ENCODE measurements at regions not wholly inside any gene's neighbourhood (a gene's known extent, or its start where the extent isn't known, plus 50 kb on each side); places are given as distances from the start of the nearest gene placed in this dataset.

DNA sequence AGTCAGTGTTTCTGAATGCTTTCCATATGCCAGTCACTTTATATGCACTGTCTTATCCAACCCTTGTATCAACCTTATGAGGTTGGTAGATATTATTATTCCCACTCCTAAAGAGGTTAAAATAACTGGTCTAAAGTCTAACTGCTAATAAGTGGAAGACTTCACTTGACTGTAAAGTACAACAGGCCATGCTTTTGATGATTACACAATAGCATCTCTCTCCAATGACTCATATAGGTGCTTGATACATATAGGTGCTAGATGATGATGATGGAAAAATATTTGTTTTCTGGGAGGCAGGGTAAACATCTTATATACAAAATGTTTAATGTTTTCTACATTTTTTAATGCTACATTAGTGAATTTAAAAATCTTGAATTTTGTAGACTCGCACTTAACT, 75.9 kb upstream of the NR3C1 start (continued):
- TF ChIP-seq, protein P1, sequence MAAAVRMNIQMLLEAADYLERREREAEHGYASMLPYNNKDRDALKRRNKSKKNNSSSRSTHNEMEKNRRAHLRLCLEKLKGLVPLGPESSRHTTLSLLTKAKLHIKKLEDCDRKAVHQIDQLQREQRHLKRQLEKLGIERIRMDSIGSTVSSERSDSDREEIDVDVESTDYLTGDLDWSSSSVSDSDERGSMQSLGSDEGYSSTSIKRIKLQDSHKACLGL (CRISPR knock-in tag; IDR thresholded peaks at IDR 0.05) = no peak
- TF ChIP-seq ZNF782 (CRISPR knock-in tag; IDR thresholded peaks at IDR 0.05; ENCODE audit: borderline replicate concordance) (no peak), FIP1L1 (IDR thresholded peaks at IDR 0.05; ENCODE audit: borderline replicate concordance, insufficient read depth, low read depth, low read length) (no peak), NCOA2 (CRISPR knock-in tag; IDR thresholded peaks at IDR 0.05) (peak; percentile 19; the same call in 1 of the 2 replicates), ZMYM2 (CRISPR knock-in tag; IDR thresholded peaks at IDR 0.05) (no peak), NFIB (CRISPR knock-in tag; IDR thresholded peaks at IDR 0.05; ENCODE audit: borderline replicate concordance) (no peak), CEBPB (IDR thresholded peaks at IDR 0.05; ENCODE audit: borderline replicate concordance, low read depth, low read length) (peak; percentile 95), FOSL2 (CRISPR knock-in tag; IDR thresholded peaks at IDR 0.05) (peak; percentile 67; the same call in 1 of the 2 replicates), ELF3 (CRISPR knock-in tag; IDR thresholded peaks at IDR 0.05) (peak; percentile 35; the same call in 1 of the 2 replicates), SOX6 (IDR thresholded peaks at IDR 0.05) (no peak), SOX6 (CRISPR knock-in tag; IDR thresholded peaks at IDR 0.05) (0 out of 2 replicates have a peak, but pooled peaks have one; percentile 45), PCBP2 (optimal IDR thresholded peaks at IDR 0.05; ENCODE audit: low read depth, low read length, poor library complexity, severe bottlenecking) (no peak), NAIF1 (CRISPR knock-in tag; IDR thresholded peaks at IDR 0.05; ENCODE audit: borderline replicate concordance) (no peak), CREB1 (IDR thresholded peaks at IDR 0.05) (no peak), CREB1 (CRISPR knock-in tag; IDR thresholded peaks at IDR 0.05) (0 out of 2 replicates have a peak, but pooled peaks have one; percentile 24), GFI1 (CRISPR knock-in tag; IDR thresholded peaks at IDR 0.05; ENCODE audit: borderline replicate concordance) (no peak), ZNF720 (CRISPR knock-in tag; IDR thresholded peaks at IDR 0.05) (no peak), POGZ (CRISPR knock-in tag; IDR thresholded peaks at IDR 0.05) (peak; percentile 60), ZNF614 (CRISPR knock-in tag; IDR thresholded peaks at IDR 0.05; ENCODE audit: borderline replicate concordance) (peak; percentile 88), MYC (CRISPR knock-in tag; IDR thresholded peaks at IDR 0.05; ENCODE audit: borderline replicate concordance) (no peak)
- TF ChIP-seq, protein P2, sequence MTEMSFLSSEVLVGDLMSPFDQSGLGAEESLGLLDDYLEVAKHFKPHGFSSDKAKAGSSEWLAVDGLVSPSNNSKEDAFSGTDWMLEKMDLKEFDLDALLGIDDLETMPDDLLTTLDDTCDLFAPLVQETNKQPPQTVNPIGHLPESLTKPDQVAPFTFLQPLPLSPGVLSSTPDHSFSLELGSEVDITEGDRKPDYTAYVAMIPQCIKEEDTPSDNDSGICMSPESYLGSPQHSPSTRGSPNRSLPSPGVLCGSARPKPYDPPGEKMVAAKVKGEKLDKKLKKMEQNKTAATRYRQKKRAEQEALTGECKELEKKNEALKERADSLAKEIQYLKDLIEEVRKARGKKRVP (CRISPR knock-in tag; IDR thresholded peaks at IDR 0.05) = peak in 1 of 2 experiments; percentile 48; a peak in 1 of 4 replicates
- TF ChIP-seq, protein P3, sequence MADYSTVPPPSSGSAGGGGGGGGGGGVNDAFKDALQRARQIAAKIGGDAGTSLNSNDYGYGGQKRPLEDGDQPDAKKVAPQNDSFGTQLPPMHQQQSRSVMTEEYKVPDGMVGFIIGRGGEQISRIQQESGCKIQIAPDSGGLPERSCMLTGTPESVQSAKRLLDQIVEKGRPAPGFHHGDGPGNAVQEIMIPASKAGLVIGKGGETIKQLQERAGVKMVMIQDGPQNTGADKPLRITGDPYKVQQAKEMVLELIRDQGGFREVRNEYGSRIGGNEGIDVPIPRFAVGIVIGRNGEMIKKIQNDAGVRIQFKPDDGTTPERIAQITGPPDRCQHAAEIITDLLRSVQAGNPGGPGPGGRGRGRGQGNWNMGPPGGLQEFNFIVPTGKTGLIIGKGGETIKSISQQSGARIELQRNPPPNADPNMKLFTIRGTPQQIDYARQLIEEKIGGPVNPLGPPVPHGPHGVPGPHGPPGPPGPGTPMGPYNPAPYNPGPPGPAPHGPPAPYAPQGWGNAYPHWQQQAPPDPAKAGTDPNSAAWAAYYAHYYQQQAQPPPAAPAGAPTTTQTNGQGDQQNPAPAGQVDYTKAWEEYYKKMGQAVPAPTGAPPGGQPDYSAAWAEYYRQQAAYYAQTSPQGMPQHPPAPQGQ (CRISPR knock-in tag; IDR thresholded peaks at IDR 0.05; ENCODE audit: borderline replicate concordance) = no peak
- TF ChIP-seq, protein P4, sequence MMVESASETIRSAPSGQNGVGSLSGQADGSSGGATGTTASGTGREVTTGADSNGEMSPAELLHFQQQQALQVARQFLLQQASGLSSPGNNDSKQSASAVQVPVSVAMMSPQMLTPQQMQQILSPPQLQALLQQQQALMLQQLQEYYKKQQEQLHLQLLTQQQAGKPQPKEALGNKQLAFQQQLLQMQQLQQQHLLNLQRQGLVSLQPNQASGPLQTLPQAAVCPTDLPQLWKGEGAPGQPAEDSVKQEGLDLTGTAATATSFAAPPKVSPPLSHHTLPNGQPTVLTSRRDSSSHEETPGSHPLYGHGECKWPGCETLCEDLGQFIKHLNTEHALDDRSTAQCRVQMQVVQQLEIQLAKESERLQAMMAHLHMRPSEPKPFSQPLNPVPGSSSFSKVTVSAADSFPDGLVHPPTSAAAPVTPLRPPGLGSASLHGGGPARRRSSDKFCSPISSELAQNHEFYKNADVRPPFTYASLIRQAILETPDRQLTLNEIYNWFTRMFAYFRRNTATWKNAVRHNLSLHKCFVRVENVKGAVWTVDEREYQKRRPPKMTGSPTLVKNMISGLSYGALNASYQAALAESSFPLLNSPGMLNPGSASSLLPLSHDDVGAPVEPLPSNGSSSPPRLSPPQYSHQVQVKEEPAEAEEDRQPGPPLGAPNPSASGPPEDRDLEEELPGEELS (CRISPR knock-in tag; IDR thresholded peaks at IDR 0.05) = 0 out of 2 replicates have a peak, but pooled peaks have one; percentile 12

Measured in HepG2 (cell line).